ENCODE measurements at regions not wholly inside any gene's neighbourhood (a gene's known extent, or its start where the extent isn't known, plus 50 kb on each side); places are given as distances from the start of the nearest gene placed in this dataset.
A peak's percentile ranks its signal among the peaks of the same experiment; 100 is the strongest.

GRCh38 chr15:69731081-69731330 is 278.4 kb downstream of the RPLP1 start:
- DNase-seq (ENCODE audit: low read depth in 3 of 3, low spot score in 1 of 3) = no peak

- DNase-seq (ENCODE audit: low read depth in 3 of 3, low spot score in 1 of 3) = no peak
Measured at GRCh38 chr15:69731581-69731980, 279.0 kb downstream of the RPLP1 start.

- no peak for DNase-seq (ENCODE audit: low read depth in 3 of 3, low spot score in 1 of 3)
Measured at GRCh38 chr15:69732133-69732532, 279.5 kb downstream of the RPLP1 start.

GRCh38 chr15:69734699-69735098 is 282.1 kb downstream of the RPLP1 start:
- no peak for DNase-seq (ENCODE audit: low read depth in 3 of 3, low spot score in 1 of 3)

- DNase-seq (ENCODE audit: low read depth in 3 of 3, low spot score in 1 of 3) = no peak
Measured at GRCh38 chr15:69735121-69735520, 282.5 kb downstream of the RPLP1 start.

GRCh38 chr15:69736161-69736560 is 283.5 kb downstream of the RPLP1 start:
- DNase-seq (ENCODE audit: low read depth in 3 of 3, low spot score in 1 of 3) = no peak

- no peak for DNase-seq (ENCODE audit: low read depth in 3 of 3, low spot score in 1 of 3)
Measured at GRCh38 chr15:69737916-69738315, 285.3 kb downstream of the RPLP1 start.

- DNase-seq (ENCODE audit: low read depth in 3 of 3, low spot score in 1 of 3) = no peak
Measured at GRCh38 chr15:69740684-69741083, 288.1 kb downstream of the RPLP1 start.

GRCh38 chr15:69742361-69742760 is 289.7 kb downstream of the RPLP1 start:
- DNase-seq (ENCODE audit: low read depth in 3 of 3, low spot score in 1 of 3) = no peak

GRCh38 chr15:69743091-69743490 is 290.5 kb downstream of the RPLP1 start:
- DNase-seq (ENCODE audit: low read depth in 3 of 3, low spot score in 1 of 3) = no peak

- no peak for DNase-seq (ENCODE audit: low read depth in 3 of 3, low spot score in 1 of 3)
Measured at GRCh38 chr15:69744391-69745162, 292.0 kb downstream of the RPLP1 start.

GRCh38 chr15:69747193-69747592 is 294.6 kb downstream of the RPLP1 start:
- no peak for DNase-seq (ENCODE audit: low read depth in 3 of 3, low spot score in 1 of 3)

- no peak for DNase-seq (ENCODE audit: low read depth in 3 of 3, low spot score in 1 of 3)
Measured at GRCh38 chr15:69748131-69748530, 295.5 kb downstream of the RPLP1 start.

GRCh38 chr15:69748576-69749185 is 296.1 kb downstream of the RPLP1 start:
- no peak for DNase-seq (ENCODE audit: low read depth in 3 of 3, low spot score in 1 of 3)

- DNase-seq (ENCODE audit: low read depth in 3 of 3, low spot score in 1 of 3) = no peak
Measured at GRCh38 chr15:69749274-69749673, 296.7 kb downstream of the RPLP1 start.

- DNase-seq (ENCODE audit: low read depth in 3 of 3, low spot score in 1 of 3) = no peak
Measured at GRCh38 chr15:69749797-69750196, 297.2 kb downstream of the RPLP1 start.

- no peak for DNase-seq (ENCODE audit: low read depth in 3 of 3, low spot score in 1 of 3)
Measured at GRCh38 chr15:69750253-69750652, 297.6 kb downstream of the RPLP1 start.

- DNase-seq (ENCODE audit: low read depth in 3 of 3, low spot score in 1 of 3) = no peak
Measured at GRCh38 chr15:69751147-69751546, 298.5 kb downstream of the RPLP1 start.

- DNase-seq (ENCODE audit: low read depth in 3 of 3, low spot score in 1 of 3) = no peak
Measured at GRCh38 chr15:69751566-69751965, 298.9 kb downstream of the RPLP1 start.

GRCh38 chr15:69753867-69754266 is 301.2 kb downstream of the RPLP1 start:
- no peak for DNase-seq (ENCODE audit: low read depth in 3 of 3, low spot score in 1 of 3)

- no peak for DNase-seq (ENCODE audit: low read depth in 3 of 3, low spot score in 1 of 3)
Measured at GRCh38 chr15:69754313-69754712, 301.7 kb downstream of the RPLP1 start.

GRCh38 chr15:69755551-69756310 is 303.1 kb downstream of the RPLP1 start:
- peak; percentile 38 to 55 (median 43) for DNase-seq (ENCODE audit: low read depth in 3 of 3, low spot score in 1 of 3)
